Muscle of leg (tissue), 3 donors: ENCODE measurements at regions not wholly inside any gene's neighbourhood (a gene's known extent, or its start where the extent isn't known, plus 50 kb on each side); places are given as distances from the start of the nearest gene placed in this dataset.
"Not testable (repeated sequence)": the region's sequence is repeated elsewhere in the genome, so short reads cannot be mapped to it uniquely, and the experiment has no call there.

Source experiments
- DNase-seq: peaks from one replicate; pipeline ENCODE4 v3.0.0; 2013
- H3K27ac ChIP-seq: one replicate; pipeline ENCODE4 v1.5.1; 2013; ENCODE audit warnings: mild to moderate bottlenecking, low read length, control low read depth
- H3K27me3 ChIP-seq: one replicate; pipeline ENCODE4 v1.6.1; 2013; ENCODE audit warnings: low read length; ENCODE audit not compliant: control insufficient read depth, insufficient read depth
- H3K36me3 ChIP-seq: one replicate; pipeline ENCODE4 v1.6.1; 2013; ENCODE audit warnings: low read length; ENCODE audit not compliant: control insufficient read depth, insufficient read depth
- H3K4me1 ChIP-seq: one replicate; pipeline ENCODE4 v1.6.1; 2013; ENCODE audit warnings: low read length; ENCODE audit not compliant: control insufficient read depth, insufficient read depth
- H3K4me3 ChIP-seq: one replicate; pipeline ENCODE4 v1.5.1; 2013; ENCODE audit warnings: low read length, control low read depth
- H3K9me3 ChIP-seq: replicated peaks from 2 replicates; pipeline ENCODE4 v1.6.1; 2013; ENCODE audit warnings: low read depth, low read length; ENCODE audit not compliant: control insufficient read depth
- WGBS: methylation state at CpG from one replicate; pipeline ENCODE4 v1.1.5; 2013; ENCODE audit warnings: missing lambda C conversion rate; ENCODE audit not compliant: insufficient coverage; 5-methylcytosine and 5-hydroxymethylcytosine counted together

GRCh38 chr7:9100289-9100688 lies 666.9 kb downstream of the NXPH1 start:
- Histone ChIP-seq H3K27me3 (no peaks in the 10 kb centered on the region), H3K9me3 (no peaks in the 10 kb centered on the region), H3K36me3 (no peaks in the 10 kb centered on the region), H3K4me3 (no peak overlapping the region), H3K27ac (no peak overlapping the region), H3K4me1 (no peaks in the 10 kb centered on the region)
- no peak for DNase-seq
- WGBS: no CpG with 5 or more reads among the region's 2 CpGs

- Histone ChIP-seq H3K4me3 (no peak overlapping the region), H3K27ac (no peak overlapping the region), H3K27me3 (no peaks in the 10 kb centered on the region), H3K4me1 (no peaks in the 10 kb centered on the region), H3K36me3 (no peaks in the 10 kb centered on the region), H3K9me3 (peaks cover 4% of the 10 kb centered on the region)
- no peak for DNase-seq
These were observed 669.4 kb downstream of the NXPH1 start for GRCh38 chr7:9102846-9103245.

GRCh38 chr7:9106747-9107146 lies 673.3 kb downstream of the NXPH1 start:
- Histone ChIP-seq H3K4me3 (no peak overlapping the region), H3K27ac (no peak overlapping the region), H3K27me3 (no peaks in the 10 kb centered on the region), H3K9me3 (peaks cover 7% of the 10 kb centered on the region), H3K4me1 (no peaks in the 10 kb centered on the region), H3K36me3 (no peaks in the 10 kb centered on the region)
- DNase-seq: no peak
- 100% methylated on average over 1 of the region's 3 CpGs for WGBS

GRCh38 chr7:9120331-9120730 lies 686.9 kb downstream of the NXPH1 start:
- H3K27ac ChIP-seq: no peak overlapping the region
- H3K9me3 ChIP-seq: no peaks in the 10 kb centered on the region
- DNase-seq: no peak
- no peak overlapping the region for H3K4me3 ChIP-seq
- no peaks in the 10 kb centered on the region for H3K36me3 ChIP-seq
- H3K4me1 ChIP-seq: no peaks in the 10 kb centered on the region
- no peaks in the 10 kb centered on the region for H3K27me3 ChIP-seq

GRCh38 chr7:9124320-9124719 lies 690.9 kb downstream of the NXPH1 start:
- no peaks in the 10 kb centered on the region for H3K36me3 ChIP-seq
- DNase-seq: no peak
- H3K27me3 ChIP-seq: no peaks in the 10 kb centered on the region
- H3K9me3 ChIP-seq: no peaks in the 10 kb centered on the region
- no peak overlapping the region for H3K4me3 ChIP-seq
- WGBS: no CpG with 5 or more reads among the region's 2 CpGs
- no peak overlapping the region for H3K27ac ChIP-seq
- no peaks in the 10 kb centered on the region for H3K4me1 ChIP-seq

GRCh38 chr7:9125246-9125645 lies 691.8 kb downstream of the NXPH1 start:
- H3K4me1 ChIP-seq: no peaks in the 10 kb centered on the region
- H3K27ac ChIP-seq: no peak overlapping the region
- H3K36me3 ChIP-seq: no peaks in the 10 kb centered on the region
- no peaks in the 10 kb centered on the region for H3K9me3 ChIP-seq
- no peak overlapping the region for H3K4me3 ChIP-seq
- no peak for DNase-seq
- no peaks in the 10 kb centered on the region for H3K27me3 ChIP-seq

- peak; percentile 0 for DNase-seq
- Histone ChIP-seq H3K9me3 (no peaks in the 10 kb centered on the region), H3K27me3 (no peaks in the 10 kb centered on the region), H3K27ac (no peak overlapping the region), H3K4me3 (no peak overlapping the region), H3K4me1 (no peaks in the 10 kb centered on the region), H3K36me3 (no peaks in the 10 kb centered on the region)
- WGBS: 63% methylated on average over 1 of the region's 5 CpGs
These were observed 694.5 kb downstream of the NXPH1 start for GRCh38 chr7:9127901-9128300.

GRCh38 chr7:9148687-9149086 lies 715.3 kb downstream of the NXPH1 start:
- H3K36me3 ChIP-seq: no peaks in the 10 kb centered on the region
- no peaks in the 10 kb centered on the region for H3K27me3 ChIP-seq
- no peak overlapping the region for H3K4me3 ChIP-seq
- WGBS: no CpG with 5 or more reads among the region's 1 CpG
- DNase-seq: no peak
- no peak overlapping the region for H3K27ac ChIP-seq
- H3K4me1 ChIP-seq: no peaks in the 10 kb centered on the region
- no peaks in the 10 kb centered on the region for H3K9me3 ChIP-seq

- Histone ChIP-seq H3K27me3 (no peaks in the 10 kb centered on the region), H3K36me3 (no peaks in the 10 kb centered on the region), H3K4me1 (no peaks in the 10 kb centered on the region), H3K27ac (no peak overlapping the region), H3K9me3 (no peaks in the 10 kb centered on the region), H3K4me3 (no peak overlapping the region)
- no peak for DNase-seq
- WGBS: no CpG with 5 or more reads among the region's 4 CpGs
These were observed 716.2 kb downstream of the NXPH1 start for GRCh38 chr7:9149499-9150082.

GRCh38 chr7:9163691-9164090 lies 730.3 kb downstream of the NXPH1 start:
- H3K27me3 ChIP-seq, DNase-seq, H3K27ac ChIP-seq, H3K4me3 ChIP-seq, H3K4me1 ChIP-seq, H3K9me3 ChIP-seq, H3K36me3 ChIP-seq: not testable (repeated sequence)

- H3K9me3 ChIP-seq: no peaks in the 10 kb centered on the region
- H3K36me3 ChIP-seq: no peaks in the 10 kb centered on the region
- no peaks in the 10 kb centered on the region for H3K27me3 ChIP-seq
- no peak overlapping the region for H3K4me3 ChIP-seq
- WGBS: no CpG with 5 or more reads among the region's 3 CpGs
- H3K27ac ChIP-seq: no peak overlapping the region
- H3K4me1 ChIP-seq: no peaks in the 10 kb centered on the region
- no peak for DNase-seq
These were observed 742.5 kb downstream of the NXPH1 start for GRCh38 chr7:9175871-9176270.
